Spleen (tissue), 7 donors: ENCODE measurements at regions not wholly inside any gene's neighbourhood (a gene's known extent, or its start where the extent isn't known, plus 50 kb on each side); places are given as distances from the start of the nearest gene placed in this dataset.

Experiments
- POLR2A ChIP-seq, 3 donors: fragments of 450-650 bp; IDR thresholded peaks; one replicate each; pipeline ENCODE4 v1.5.1; 2017; ENCODE audit warnings: antibody characterized with exemption in 3 of 3, mild to moderate bottlenecking in 1 of 3
- TF ChIP-seq, protein P1 (sequence below), 11 experiments: fragments of 200-600 bp in 7 of 11; fragments of 450-650 bp in 4 of 11; sonication (generic) in 4 of 11; IDR thresholded peaks in 8 of 11; conservative IDR thresholded peaks in 3 of 11; 1 replicate in 7 of 11; 2 replicates in 4 of 11; pipeline versions ENCODE4 v1.4.0 to v1.8.0; 2016 to 2021; ENCODE audit warnings: antibody characterized with exemption in 11 of 11, inconsistent platforms in 4 of 11, mild to moderate bottlenecking in 1 of 11
- donor health status: DM: no; HTN: no; CAD: no; lungs with moderate emphysema.
- donor health status: DM: no; HTN: no; CAD: no.
- donor health status: DM: no; HTN: no; CAD: no.

GRCh38 chr9:111178331-111179055 lies 140.2 kb upstream of the LPAR1 start:
- TF ChIP-seq, protein P1, sequence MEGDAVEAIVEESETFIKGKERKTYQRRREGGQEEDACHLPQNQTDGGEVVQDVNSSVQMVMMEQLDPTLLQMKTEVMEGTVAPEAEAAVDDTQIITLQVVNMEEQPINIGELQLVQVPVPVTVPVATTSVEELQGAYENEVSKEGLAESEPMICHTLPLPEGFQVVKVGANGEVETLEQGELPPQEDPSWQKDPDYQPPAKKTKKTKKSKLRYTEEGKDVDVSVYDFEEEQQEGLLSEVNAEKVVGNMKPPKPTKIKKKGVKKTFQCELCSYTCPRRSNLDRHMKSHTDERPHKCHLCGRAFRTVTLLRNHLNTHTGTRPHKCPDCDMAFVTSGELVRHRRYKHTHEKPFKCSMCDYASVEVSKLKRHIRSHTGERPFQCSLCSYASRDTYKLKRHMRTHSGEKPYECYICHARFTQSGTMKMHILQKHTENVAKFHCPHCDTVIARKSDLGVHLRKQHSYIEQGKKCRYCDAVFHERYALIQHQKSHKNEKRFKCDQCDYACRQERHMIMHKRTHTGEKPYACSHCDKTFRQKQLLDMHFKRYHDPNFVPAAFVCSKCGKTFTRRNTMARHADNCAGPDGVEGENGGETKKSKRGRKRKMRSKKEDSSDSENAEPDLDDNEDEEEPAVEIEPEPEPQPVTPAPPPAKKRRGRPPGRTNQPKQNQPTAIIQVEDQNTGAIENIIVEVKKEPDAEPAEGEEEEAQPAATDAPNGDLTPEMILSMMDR (IDR thresholded peaks at IDR 0.05 in 8 of 11, conservative IDR thresholded peaks at IDR 0.05 in 3 of 11): no peak
- TF ChIP-seq POLR2A (IDR thresholded peaks at IDR 0.05): no peak
